ENCODE measurements at regions not wholly inside any gene's neighbourhood (a gene's known extent, or its start where the extent isn't known, plus 50 kb on each side); places are given as distances from the start of the nearest gene placed in this dataset.
"Not testable (repeated sequence)": the region's sequence is repeated elsewhere in the genome, so short reads cannot be mapped to it uniquely, and the experiment has no call there.

DNA sequence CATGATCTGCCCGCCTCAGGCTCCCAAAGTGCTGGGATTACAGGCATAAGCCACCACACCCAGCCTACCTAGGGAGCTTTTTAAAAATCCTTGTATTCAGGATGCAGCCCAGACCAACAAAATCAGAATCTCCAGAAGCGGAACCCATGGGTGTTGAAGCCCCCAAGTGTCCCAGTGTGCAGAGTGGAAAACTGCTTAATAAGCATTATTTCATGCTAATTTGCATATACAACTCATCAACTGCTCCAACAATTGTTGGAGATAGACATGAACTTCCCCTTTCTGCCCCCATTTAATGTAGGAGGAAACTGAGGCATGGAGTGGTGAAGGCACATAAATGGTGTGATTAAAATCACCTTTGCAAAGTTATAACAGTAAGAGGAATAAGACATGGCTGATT, 84.3 kb upstream of the C16orf82 start:
- DNase-seq (no peak), ATAC-seq (replicated peaks) (no peak)
- Mint-ChIP-seq H3K36me3 (no peaks in the 10 kb centered on the region), H3K9me3 (no peaks in the 10 kb centered on the region), H3K4me1 (no peaks in the 10 kb centered on the region), H3K4me3 (no peak overlapping the region), H3K27ac (no peak overlapping the region), H3K27me3 (peaks cover 33 to 41% of the 10 kb centered on the region in 2 donors)

- no peaks in the 10 kb centered on the region for H3K9me3 Mint-ChIP-seq
- ATAC-seq (replicated peaks): no peak
- DNase-seq: no peak
- no peak overlapping the region for H3K4me3 Mint-ChIP-seq
- peaks cover 33 to 45% of the 10 kb centered on the region in 2 donors for H3K27me3 Mint-ChIP-seq
- no peak overlapping the region for H3K27ac Mint-ChIP-seq
- H3K36me3 Mint-ChIP-seq: no peaks in the 10 kb centered on the region
- no peaks in the 10 kb centered on the region for H3K4me1 Mint-ChIP-seq
Observed at GRCh38 chr16:26983426-26983825, 83.3 kb upstream of the C16orf82 start.

DNA sequence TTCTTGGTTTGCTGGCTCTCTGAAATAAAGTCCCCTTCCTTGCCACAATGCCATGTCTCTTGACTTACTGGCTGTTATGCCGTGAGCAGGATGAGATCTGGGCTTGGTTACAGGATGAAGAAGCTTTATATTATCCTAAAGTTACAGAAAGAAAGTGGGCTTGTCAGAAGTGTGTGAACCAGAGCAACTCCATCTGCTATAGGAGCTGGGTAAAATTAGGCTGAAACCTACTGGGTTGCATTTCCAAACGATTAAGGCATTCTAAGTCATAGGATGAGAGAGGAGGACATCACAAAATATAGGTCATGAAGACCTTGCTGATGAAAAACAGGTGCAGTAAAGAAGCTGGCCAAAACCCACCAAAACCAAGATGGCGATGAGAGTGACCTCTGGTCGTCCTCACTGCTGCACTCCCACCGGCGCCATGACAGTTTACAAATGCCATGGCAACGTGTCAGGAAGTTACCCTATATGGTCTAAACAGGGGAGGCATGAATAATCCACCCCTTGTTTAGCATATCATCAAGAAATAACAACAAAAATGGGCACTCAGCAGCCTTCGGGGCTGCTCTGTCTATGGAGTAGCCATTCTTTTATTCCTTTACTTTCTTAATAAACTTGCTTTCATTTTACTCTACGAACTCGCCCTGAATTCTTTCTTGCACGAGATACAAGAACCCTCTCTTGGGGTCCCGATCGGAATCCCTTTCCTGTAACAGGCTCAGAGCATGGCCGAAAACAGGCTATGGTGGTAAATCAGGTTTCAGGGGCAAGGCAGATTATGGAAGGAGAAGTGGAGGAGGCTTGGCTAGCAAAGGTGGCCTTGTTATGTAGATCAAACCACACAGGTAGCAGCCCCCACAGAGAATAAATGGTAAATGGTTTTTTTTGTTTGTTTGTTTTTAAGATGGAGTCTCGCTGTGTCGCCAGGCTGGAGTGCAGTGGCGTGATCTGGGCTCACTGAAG, 81.3 kb upstream of the C16orf82 start:
- Mint-ChIP-seq H3K4me3 (no peak overlapping the region), H3K27me3 (peaks cover 33 to 39% of the 10 kb centered on the region in 2 donors), H3K9me3 (no peaks in the 10 kb centered on the region), H3K36me3 (no peaks in the 10 kb centered on the region), H3K27ac (no peak overlapping the region), H3K4me1 (no peaks in the 10 kb centered on the region)
- no peak for ATAC-seq (replicated peaks)
- DNase-seq: no peak

- Mint-ChIP-seq H3K27ac (no peak overlapping the region), H3K36me3 (no peaks in the 10 kb centered on the region), H3K9me3 (no peaks in the 10 kb centered on the region), H3K4me3 (no peak overlapping the region), H3K27me3 (peaks cover 27 to 44% of the 10 kb centered on the region in 2 donors), H3K4me1 (no peaks in the 10 kb centered on the region)
- no peak for ATAC-seq (replicated peaks)
- no peak for DNase-seq
Observed at GRCh38 chr16:26987597-26988010, 79.1 kb upstream of the C16orf82 start.

DNA sequence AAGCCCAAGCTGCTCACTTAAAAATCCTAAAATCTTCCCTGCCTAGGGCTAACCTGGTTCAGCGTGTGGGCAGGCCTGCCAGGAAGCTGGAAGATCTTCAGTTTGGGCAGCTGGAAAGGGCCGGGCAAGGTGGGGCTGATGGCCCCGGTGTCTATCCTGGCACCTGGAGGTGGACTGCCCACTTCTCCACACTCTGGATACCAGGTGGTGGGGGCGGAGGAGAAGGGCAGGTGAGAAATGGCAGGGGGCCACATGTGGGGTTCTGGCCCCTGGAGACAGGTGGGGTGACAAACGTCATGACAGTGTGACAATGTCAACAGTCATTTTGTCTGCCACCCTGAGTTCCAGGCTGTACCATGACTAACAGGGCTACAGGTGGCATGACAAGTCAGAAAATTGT, 78.5 kb upstream of the C16orf82 start:
- no peak for ATAC-seq (replicated peaks)
- H3K9me3 Mint-ChIP-seq: no peaks in the 10 kb centered on the region
- no peaks in the 10 kb centered on the region for H3K36me3 Mint-ChIP-seq
- no peak overlapping the region for H3K4me3 Mint-ChIP-seq
- H3K27ac Mint-ChIP-seq: peak overlapping the region; percentile 70
- H3K27me3 Mint-ChIP-seq: peaks cover 24 to 41% of the 10 kb centered on the region in 2 donors
- no peak for DNase-seq
- H3K4me1 Mint-ChIP-seq: no peaks in the 10 kb centered on the region

GRCh38 chr16:26990384-26991120, 76.2 kb upstream of the C16orf82 start:
- H3K27ac Mint-ChIP-seq; H3K36me3 Mint-ChIP-seq; H3K4me1 Mint-ChIP-seq; H3K9me3 Mint-ChIP-seq; H3K4me3 Mint-ChIP-seq; ATAC-seq (replicated peaks); DNase-seq: not testable (repeated sequence)
- peaks cover 18 to 42% of the 10 kb centered on the region in 2 donors for H3K27me3 Mint-ChIP-seq

- Mint-ChIP-seq H3K4me3 (no peak overlapping the region), H3K4me1 (no peaks in the 10 kb centered on the region), H3K27me3 (peaks cover 14 to 28% of the 10 kb centered on the region in 2 donors), H3K27ac (no peak overlapping the region), H3K9me3 (peaks cover 5% of the 10 kb centered on the region in 2 donors), H3K36me3 (no peaks in the 10 kb centered on the region)
- ATAC-seq (replicated peaks) (no peak), DNase-seq (no peak)
Observed at GRCh38 chr16:26992666-26993349, 73.9 kb upstream of the C16orf82 start.

GRCh38 chr16:26993511-26993910, 73.2 kb upstream of the C16orf82 start:
- H3K27ac Mint-ChIP-seq: no peak overlapping the region
- ATAC-seq (replicated peaks) (no peak), DNase-seq (no peak)
- H3K4me1 Mint-ChIP-seq: no peaks in the 10 kb centered on the region
- H3K9me3 Mint-ChIP-seq: peaks cover 5% of the 10 kb centered on the region in 2 donors
- H3K4me3 Mint-ChIP-seq: no peak overlapping the region
- peaks cover 21 to 28% of the 10 kb centered on the region in 2 donors for H3K27me3 Mint-ChIP-seq
- no peaks in the 10 kb centered on the region for H3K36me3 Mint-ChIP-seq

GRCh38 chr16:26993963-26994362, 72.8 kb upstream of the C16orf82 start:
- H3K4me3 Mint-ChIP-seq: no peak overlapping the region
- no peak for DNase-seq

DNA sequence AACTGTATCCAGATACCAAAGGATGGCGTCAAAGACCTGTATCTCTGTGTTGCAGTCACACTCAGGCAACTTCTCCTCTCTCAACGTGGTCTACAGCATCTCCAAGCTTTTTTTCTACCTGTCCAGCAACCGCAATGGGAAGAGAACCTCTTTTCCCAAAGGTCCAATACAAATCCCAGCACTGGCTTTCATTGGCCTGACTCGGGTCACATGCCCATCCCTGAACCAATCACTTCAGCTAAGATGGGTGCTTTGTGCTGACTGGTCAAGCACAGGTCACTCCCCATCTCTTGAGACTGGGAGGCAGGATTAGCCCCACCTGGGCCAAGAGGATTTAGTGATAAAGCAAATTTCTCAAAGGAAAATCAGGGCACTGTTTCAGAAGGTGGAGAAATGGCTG, 71.2 kb upstream of the C16orf82 start:
- DNase-seq (no peak), ATAC-seq (replicated peaks) (no peak)
- H3K9me3 Mint-ChIP-seq: peaks cover 5% of the 10 kb centered on the region in 2 donors
- no peak overlapping the region for H3K27ac Mint-ChIP-seq
- no peaks in the 10 kb centered on the region for H3K4me1 Mint-ChIP-seq
- no peaks in the 10 kb centered on the region for H3K36me3 Mint-ChIP-seq
- peaks cover 25 to 34% of the 10 kb centered on the region in 2 donors for H3K27me3 Mint-ChIP-seq
- H3K4me3 Mint-ChIP-seq: no peak overlapping the region

More at GRCh38 chr16:26993963-26994362, 72.8 kb upstream of the C16orf82 start:
- Mint-ChIP-seq H3K9me3 (peaks cover 5% of the 10 kb centered on the region in 2 donors), H3K27ac (no peak overlapping the region), H3K36me3 (no peaks in the 10 kb centered on the region), H3K4me1 (no peaks in the 10 kb centered on the region), H3K27me3 (peaks cover 25 to 33% of the 10 kb centered on the region in 2 donors)
- ATAC-seq (replicated peaks): no peak

DNA sequence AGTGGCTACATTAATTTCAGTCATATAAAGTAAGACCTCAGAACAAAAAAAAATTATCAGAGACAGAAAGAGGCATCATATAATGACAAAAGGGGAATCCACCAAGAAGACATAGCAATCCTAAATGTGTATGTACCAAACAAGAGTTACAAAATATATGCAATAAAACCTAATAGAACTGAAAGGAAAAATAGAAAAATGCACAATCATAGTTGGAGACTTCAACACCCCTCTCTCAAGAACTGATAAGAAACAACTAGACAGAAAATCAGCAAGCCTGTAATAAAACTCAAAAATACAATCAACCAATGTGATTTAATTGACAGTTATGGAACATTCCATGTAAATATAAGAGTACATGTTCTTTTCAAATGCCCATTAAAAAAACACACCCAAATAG, 61.3 kb upstream of the C16orf82 start:
- Mint-ChIP-seq H3K9me3 (peaks cover 7 to 10% of the 10 kb centered on the region in 2 donors), H3K4me3 (no peak overlapping the region), H3K27me3 (peaks cover 36 to 46% of the 10 kb centered on the region in 2 donors), H3K4me1 (no peaks in the 10 kb centered on the region), H3K36me3 (peaks cover 1 to 4% of the 10 kb centered on the region in 2 donors), H3K27ac (no peak overlapping the region)
- no peak for ATAC-seq (replicated peaks)
- DNase-seq: no peak

Measured in stimulated activated naive B cell treated with anti-CD40 and anti-IgM and Interleukin-4, amounts not matched to agents 10 μg/mL and 1 μg/mL and 100 μg/mL, for 72 hours (primary cell).